H1 (cell line): ENCODE measurements at regions not wholly inside any gene's neighbourhood (a gene's known extent, or its start where the extent isn't known, plus 50 kb on each side); places are given as distances from the start of the nearest gene placed in this dataset.

Experiments
- CTCF ChIA-PET: fragments of 300-600 bp; sonication (Branson Sonifier 250); formaldehyde crosslinking; loops from one replicate; lab custom pipeline; 2021; ENCODE audit not compliant: partially characterized antibody; lab: Charles Lee
- POLR2A ChIA-PET: fragments of 300-600 bp; sonication (Branson Sonifier 250); formaldehyde crosslinking; loops from one replicate; lab custom pipeline; 2021; ENCODE audit warnings: inconsistent platforms; ENCODE audit not compliant: partially characterized antibody; lab: Charles Lee
- DNase-seq, 2 experiments: peaks; one replicate each; pipeline versions ENCODE4 v3.0.0 to v3.0.0-alpha.2; 2010 to 2022; ENCODE audit warnings: low spot score in 2 of 2, low read depth in 1 of 2, mixed read lengths in 1 of 2
- FAIRE-seq: peaks from 2 replicates; lab custom pipeline; 2011; peaks lifted over from hg19 to GRCh38; lab: Jason Lieb, UNC
- H2AFZ ChIP-seq: 2 replicates; pipeline ENCODE4 v1.8.1; 2012; ENCODE audit warnings: low read length, inconsistent platforms
- H2AK5ac ChIP-seq: 2 replicates; pipeline ENCODE4 v1.6.1; 2013; ENCODE audit warnings: low read depth, low read length
- H2BK120ac ChIP-seq: replicated peaks from 2 replicates; pipeline ENCODE3; 2013; ENCODE audit warnings: low read depth, low read length, inconsistent platforms
- H2BK12ac ChIP-seq: 2 replicates; pipeline ENCODE4 v1.6.1; 2013; ENCODE audit warnings: low read depth, low read length
- H2BK15ac ChIP-seq: 2 replicates; pipeline ENCODE4 v1.6.1; 2013; ENCODE audit warnings: low read length
- H2BK20ac ChIP-seq: 2 replicates; pipeline ENCODE4 v1.6.1; 2013; ENCODE audit warnings: low read length
- H2BK5ac ChIP-seq: 2 replicates; pipeline ENCODE4 v1.6.1; 2013; ENCODE audit warnings: low read depth, low read length
- H3K14ac ChIP-seq: 2 replicates; pipeline ENCODE4 v1.6.1; 2013; ENCODE audit warnings: inconsistent platforms; ENCODE audit not compliant: insufficient read length
- H3K18ac ChIP-seq: 2 replicates; pipeline ENCODE4 v1.6.1; 2013; ENCODE audit warnings: low read length; ENCODE audit errors: extremely low read depth
- H3K23ac ChIP-seq: 2 replicates; pipeline ENCODE4 v1.6.1; 2013; ENCODE audit warnings: inconsistent platforms; ENCODE audit not compliant: insufficient read length
- H3K23me2 ChIP-seq: 2 replicates; pipeline ENCODE4 v1.6.1; 2013; ENCODE audit warnings: low read depth, low read length
- H3K27ac ChIP-seq: 2 replicates; pipeline ENCODE4 v1.6.1; 2011; ENCODE audit warnings: low read depth, low read length, inconsistent platforms
- H3K27me3 ChIP-seq, 4 experiments: replicated peaks in 1 of 4; 1 replicate in 1 of 4; 2 replicates in 3 of 4; pipeline versions ENCODE4 v1.6.1 to v1.8.1; 2011 to 2013; ENCODE audit warnings: low read length in 3 of 4, mild to moderate bottlenecking in 3 of 4, inconsistent platforms in 2 of 4, mixed read lengths in 2 of 4, moderate library complexity in 1 of 4; ENCODE audit not compliant: control insufficient read depth in 3 of 4, insufficient read depth in 3 of 4; ENCODE audit errors: extremely low read depth in 1 of 4
- H3K36me3 ChIP-seq, 4 experiments: 2 replicates each; pipeline versions ENCODE4 v1.6.1 to v1.8.1; 2011 to 2013; ENCODE audit warnings: mild to moderate bottlenecking in 4 of 4, low read length in 3 of 4, moderate library complexity in 2 of 4, control low read depth in 1 of 4, inconsistent platforms in 1 of 4; ENCODE audit not compliant: insufficient read depth in 4 of 4, control insufficient read depth in 2 of 4
- H3K4ac ChIP-seq: replicated peaks from 2 replicates; pipeline ENCODE3; 2013; ENCODE audit warnings: low read length, low read depth, mixed read lengths, inconsistent platforms; ENCODE audit not compliant: insufficient read length
- H3K4me1 ChIP-seq, 4 experiments: replicated peaks in 1 of 4; 1 replicate in 1 of 4; 2 replicates in 3 of 4; pipeline versions ENCODE4 v1.6.1 to v1.8.1; 2011 to 2013; ENCODE audit warnings: low read length in 3 of 4, inconsistent platforms in 2 of 4, mixed read lengths in 1 of 4; ENCODE audit not compliant: insufficient read depth in 4 of 4, control insufficient read depth in 3 of 4
- H3K4me2 ChIP-seq, 2 experiments: 2 replicates each; pipeline versions ENCODE4 v1.6.1 to v1.8.1; 2011 to 2013; ENCODE audit warnings: low read depth in 2 of 2, low read length in 2 of 2, control low read depth in 1 of 2, inconsistent platforms in 1 of 2, mild to moderate bottlenecking in 1 of 2; ENCODE audit not compliant: insufficient read depth in 1 of 2
- H3K4me3 ChIP-seq, 4 experiments: fragments of 200-600, 300-600 bp in 1 of 4; sonication (generic), shearing (Covaris generic), sonication (Bioruptor Twin) in 1 of 4; 2 replicates each; pipeline versions ENCODE4 v1.5.1 to v1.8.1; 2011 to 2016; ENCODE audit warnings: low read length in 4 of 4, low read depth in 3 of 4, control low read depth in 2 of 4, inconsistent platforms in 2 of 4, mild to moderate bottlenecking in 2 of 4, mixed read lengths in 1 of 4, moderate library complexity in 1 of 4; ENCODE audit not compliant: insufficient read depth in 2 of 4; ENCODE audit errors: extremely low read depth in 1 of 4
- H3K56ac ChIP-seq: replicated peaks from 2 replicates; pipeline ENCODE3; 2013; ENCODE audit warnings: low read depth, mild to moderate bottlenecking, mixed read lengths, low read length, inconsistent platforms; ENCODE audit not compliant: insufficient read length
- H3K79me1 ChIP-seq: 2 replicates; pipeline ENCODE4 v1.6.1; 2013; ENCODE audit warnings: low read depth, low read length, control low read depth
- H3K79me2 ChIP-seq, 2 experiments: 2 replicates each; pipeline versions ENCODE4 v1.6.1 to v1.8.1; 2012 to 2013; ENCODE audit warnings: low read length in 2 of 2, mild to moderate bottlenecking in 2 of 2, inconsistent platforms in 1 of 2; ENCODE audit not compliant: insufficient read depth in 2 of 2, control insufficient read depth in 1 of 2
- H3K9ac ChIP-seq, 4 experiments: replicated peaks in 1 of 4; 1 replicate in 1 of 4; 2 replicates in 3 of 4; pipeline versions ENCODE4 v1.6.1 to v1.8.1; 2011 to 2013; ENCODE audit warnings: low read depth in 3 of 4, low read length in 3 of 4, control low read depth in 2 of 4, mild to moderate bottlenecking in 2 of 4, moderate library complexity in 2 of 4, inconsistent platforms in 1 of 4; ENCODE audit errors: extremely low read depth in 1 of 4
- H3K9me3 ChIP-seq, 2 experiments: 2 replicates each; pipeline versions ENCODE4 v1.6.1 to v1.8.1; 2012 to 2013; ENCODE audit warnings: mild to moderate bottlenecking in 2 of 2, moderate library complexity in 2 of 2, control low read depth in 1 of 2, inconsistent platforms in 1 of 2, low read depth in 1 of 2, low read length in 1 of 2, mixed read lengths in 1 of 2; ENCODE audit not compliant: insufficient read depth in 2 of 2
- H4K20me1 ChIP-seq, 2 experiments: replicated peaks in 1 of 2; 2 replicates each; pipeline versions ENCODE3 to v1.8.1; 2011 to 2013; ENCODE audit warnings: inconsistent platforms in 2 of 2, low read length in 2 of 2, mild to moderate bottlenecking in 1 of 2; ENCODE audit not compliant: insufficient read depth in 2 of 2, control insufficient read depth in 1 of 2
- H4K5ac ChIP-seq: 2 replicates; pipeline ENCODE4 v1.6.1; 2013; ENCODE audit warnings: low read length, low read depth, mixed read lengths, inconsistent platforms; ENCODE audit not compliant: insufficient read length
- H4K8ac ChIP-seq: 2 replicates; pipeline ENCODE4 v1.8.0; 2013; ENCODE audit warnings: mild to moderate bottlenecking, moderate library complexity, low read length, inconsistent platforms; ENCODE audit not compliant: insufficient read depth; ENCODE audit errors: extremely low read depth
- H4K91ac ChIP-seq: replicated peaks from 2 replicates; pipeline ENCODE3; 2013; ENCODE audit warnings: low read length, mixed read lengths, inconsistent platforms; ENCODE audit not compliant: insufficient read length
- ATF2 ChIP-seq: IDR thresholded peaks from 2 replicates; pipeline ENCODE4 v1.6.1; 2012; ENCODE audit warnings: low read length, inconsistent platforms
- BCL11A ChIP-seq, 2 experiments: IDR thresholded peaks; one replicate each; pipeline ENCODE4 v1.6.1; 2011; ENCODE audit warnings: low read depth in 2 of 2, low read length in 2 of 2, mild to moderate bottlenecking in 2 of 2
- CBX5 ChIP-seq: fragments of 300-800, 300-1000 bp; sonication (generic); IDR thresholded peaks from 2 replicates; pipeline ENCODE4 v1.7.1; 2016; ENCODE audit warnings: antibody characterized with exemption, low read length, low read depth
- GTF2F1 ChIP-seq: IDR thresholded peaks from 2 replicates; pipeline ENCODE4 v1.6.1; 2012; ENCODE audit warnings: low read depth, low read length, improper control_type of control experiment, borderline replicate concordance
- HDAC2 ChIP-seq, 2 experiments: fragments of 300-600 bp in 1 of 2; sonication (generic) in 1 of 2; IDR thresholded peaks; 2 replicates each; pipeline ENCODE4 v1.6.1; 2011 to 2012; ENCODE audit warnings: low read depth in 2 of 2, low read length in 2 of 2, mild to moderate bottlenecking in 2 of 2, moderate library complexity in 2 of 2, borderline replicate concordance in 1 of 2, inconsistent platforms in 1 of 2
- JUN ChIP-seq: IDR thresholded peaks from 2 replicates; pipeline ENCODE4 v1.6.1; 2011; ENCODE audit warnings: low read depth, mild to moderate bottlenecking, improper control_type of control experiment, low read length
- JUND ChIP-seq: IDR thresholded peaks from 2 replicates; pipeline ENCODE4 v1.6.1; 2011; ENCODE audit warnings: mild to moderate bottlenecking, improper control_type of control experiment, low read length
- KDM1A ChIP-seq: fragments of 200-600, 300-600 bp; sonication (generic); IDR thresholded peaks from 2 replicates; pipeline ENCODE4 v1.7.1; 2016; ENCODE audit warnings: mild to moderate bottlenecking, low read length, borderline replicate concordance
- NANOG ChIP-seq: IDR thresholded peaks from 2 replicates; pipeline ENCODE4 v1.6.1; 2011; ENCODE audit warnings: low read length, low read depth, mild to moderate bottlenecking, inconsistent platforms; ENCODE audit not compliant: insufficient read depth, poor library complexity, severe bottlenecking
- PHF8 ChIP-seq: fragments of 200-600 bp; sonication (generic); conservative IDR thresholded peaks from 2 replicates; pipeline ENCODE4 v1.7.1; 2012; ENCODE audit warnings: low read depth, mild to moderate bottlenecking, inconsistent platforms, low read length, moderate library complexity
- SIRT6 ChIP-seq: IDR thresholded peaks from one replicate; pipeline ENCODE4 v1.7.1; 2012; ENCODE audit warnings: low read length, inconsistent platforms
- SP2 ChIP-seq: IDR thresholded peaks from 2 replicates; pipeline ENCODE4 v1.6.1; 2012; ENCODE audit warnings: mild to moderate bottlenecking, low read length, inconsistent platforms
- SUZ12 ChIP-seq: fragments of 200-600 bp; sonication (generic); IDR thresholded peaks from 2 replicates; pipeline ENCODE4 v1.6.1; 2012; ENCODE audit warnings: mild to moderate bottlenecking, inconsistent platforms, low read length, moderate library complexity, mixed read lengths
- TCF12 ChIP-seq: IDR thresholded peaks from 2 replicates; pipeline ENCODE4 v1.6.1; 2011; ENCODE audit warnings: low read depth, mild to moderate bottlenecking, low read length
- WGBS, 2 experiments: shearing (Covaris generic) in 1 of 2; methylation state at CpG; one replicate each; pipeline versions ENCODE4 v1.1.6 to v1.1.7; 2013 to 2015; ENCODE audit warnings: low lambda C conversion rate in 2 of 2, mixed read lengths in 2 of 2, inconsistent platforms in 1 of 2, low coverage in 1 of 2, missing lambda C conversion rate in 1 of 2; ENCODE audit not compliant: insufficient replicate concordance in 2 of 2, insufficient coverage in 1 of 2, insufficient read length in 1 of 2; ENCODE audit errors: extremely low coverage in 1 of 2, missing lambda C conversion rate in 1 of 2; 5-methylcytosine and 5-hydroxymethylcytosine counted together

- H3K27me3 ChIP-seq = no peaks in the 10 kb centered on the region
- H3K18ac ChIP-seq = no peak overlapping the region
- H4K20me1 ChIP-seq = no peaks in the 10 kb centered on the region
- POLR2A ChIA-PET = no interaction called here
- no peak overlapping the region for H4K91ac ChIP-seq
- no peak overlapping the region for H2BK12ac ChIP-seq
- FAIRE-seq = no peak
- H3K23me2 ChIP-seq = no peaks in the 10 kb centered on the region
- H3K79me2 ChIP-seq = no peaks in the 10 kb centered on the region
- no peak overlapping the region for H2BK15ac ChIP-seq
- no peak overlapping the region for H2BK120ac ChIP-seq
- no peak overlapping the region for H3K23ac ChIP-seq
- H3K36me3 ChIP-seq = no peaks in the 10 kb centered on the region
- H3K4me1 ChIP-seq = no peaks in the 10 kb centered on the region
- no peak overlapping the region for H3K27ac ChIP-seq
- no peak overlapping the region for H4K8ac ChIP-seq
- no peak overlapping the region for H4K5ac ChIP-seq
- WGBS, 2 experiments = 88% methylated on average over 4 of the region's 4 CpGs; no CpG with 5 or more reads in 1 of the 2 experiments
- H3K79me1 ChIP-seq = no peaks in the 10 kb centered on the region
- no peak overlapping the region for H2BK5ac ChIP-seq
- H2AFZ ChIP-seq = no peak overlapping the region
- H3K4me2 ChIP-seq = no peak overlapping the region
- no peak overlapping the region for H3K14ac ChIP-seq
- DNase-seq = no peak
- H2AK5ac ChIP-seq = no peak overlapping the region
- no peak overlapping the region for H3K56ac ChIP-seq
- CTCF ChIA-PET = no interaction called here
- no peak overlapping the region for H3K4me3 ChIP-seq
- H3K4ac ChIP-seq = no peak overlapping the region
- H3K9ac ChIP-seq = no peak overlapping the region
- H2BK20ac ChIP-seq = no peak overlapping the region
- no peaks in the 10 kb centered on the region for H3K9me3 ChIP-seq
- TF ChIP-seq PHF8 = no peak
- TF ChIP-seq NANOG = no peak
- no peak for TF ChIP-seq HDAC2 (IDR thresholded peaks at IDR 0.05; ENCODE audit: borderline replicate concordance in 1 of 2, low read depth in 2 of 2, low read length in 2 of 2)
- TF ChIP-seq ATF2 = no peak
- TF ChIP-seq CBX5 = no peak
- TF ChIP-seq SUZ12 = no peak
- no peak for TF ChIP-seq SIRT6
- no peak for TF ChIP-seq KDM1A
- TF ChIP-seq SP2 = no peak
- TF ChIP-seq JUN = no peak
- TF ChIP-seq GTF2F1 = no peak
- TF ChIP-seq JUND = no peak
- no peak for TF ChIP-seq BCL11A (IDR thresholded peaks at IDR 0.05; ENCODE audit: low read depth in 2 of 2, low read length in 2 of 2)
- TF ChIP-seq TCF12 = no peak
Observed at GRCh38 chr9:86714999-86715398, 232.3 kb downstream of the GAS1 start.
